GM21360 (cell line): ENCODE measurements at regions not wholly inside any gene's neighbourhood (a gene's known extent, or its start where the extent isn't known, plus 50 kb on each side); places are given as distances from the start of the nearest gene placed in this dataset.
"Not testable (repeated sequence)": the region's sequence is repeated elsewhere in the genome, so short reads cannot be mapped to it uniquely, and the experiment has no call there.

Experiments used
- ATAC-seq: cut with Tn5 transposase; IDR thresholded peaks from one replicate; pipeline ENCODE4 v1.9.1; 2021; ENCODE audit warnings: mild to moderate bottlenecking, moderate library complexity; ENCODE audit not compliant: unreplicated experiment

- ATAC-seq: no peak
Measured at GRCh38 chr3:139095803-139096466, 51.2 kb upstream of the PRR23C start.

DNA sequence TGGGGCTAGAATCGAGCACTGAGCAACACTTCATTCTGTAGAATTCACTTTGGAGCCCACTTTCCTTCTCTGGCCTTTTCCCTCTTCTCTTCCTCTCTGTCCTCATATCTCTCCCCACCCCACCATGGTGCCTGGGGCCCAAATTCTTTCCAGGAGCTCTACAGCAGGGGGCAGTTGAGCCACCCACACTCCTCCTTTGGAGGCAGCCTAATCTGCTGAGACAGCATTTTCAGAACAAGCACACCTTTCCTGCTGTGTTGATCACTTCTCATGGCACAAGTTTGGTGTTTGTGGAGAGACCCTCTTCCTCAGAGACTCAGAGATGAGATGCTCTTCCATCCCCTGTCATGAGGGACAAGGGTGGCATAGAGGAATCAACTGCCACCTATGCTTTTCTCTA is 52.0 kb upstream of the PRR23C start:
- ATAC-seq: no peak

- ATAC-seq: no peak
Measured at GRCh38 chr3:139098391-139098790, 53.7 kb upstream of the PRR23C start.

DNA sequence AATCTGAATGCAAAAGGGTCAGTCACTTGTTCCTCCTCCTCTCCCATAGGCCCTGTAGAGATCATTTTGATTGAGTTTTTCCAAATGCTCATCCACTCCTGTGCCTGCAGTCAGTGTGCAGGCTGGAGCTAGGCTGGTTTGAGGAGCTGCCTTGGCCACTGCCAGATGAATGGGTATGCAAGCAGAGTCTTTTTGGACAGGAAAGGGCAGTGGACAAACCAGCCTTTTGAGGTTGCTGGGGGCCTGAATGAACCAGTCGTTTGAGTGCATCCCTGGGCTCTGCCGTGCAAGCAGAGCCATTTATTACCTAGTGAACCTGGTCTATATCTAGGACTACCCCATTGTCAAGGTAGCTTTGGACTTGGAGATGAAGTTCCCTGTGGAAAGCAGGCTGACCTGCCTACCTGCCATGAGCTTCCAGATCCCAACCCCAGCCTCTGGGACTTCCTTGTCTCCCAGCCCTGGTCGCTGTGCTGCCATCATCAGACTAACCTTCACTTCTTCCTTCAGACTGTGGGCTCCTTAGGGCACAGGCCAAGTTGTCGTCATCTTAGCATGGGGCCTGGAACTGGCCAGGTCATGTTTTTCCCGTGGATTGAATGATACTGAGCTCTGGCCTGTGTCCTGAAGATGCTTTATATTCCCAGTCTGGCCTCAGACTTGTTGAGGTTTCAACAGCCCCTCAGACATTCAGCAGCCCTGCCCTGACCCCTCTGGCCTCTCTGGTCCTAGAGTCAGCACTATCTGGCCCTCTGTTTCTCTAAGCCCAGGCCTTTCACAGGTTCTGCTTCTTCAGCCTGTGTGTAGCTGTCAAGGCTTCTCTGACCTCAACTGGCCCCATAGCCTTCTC is 55.5 kb upstream of the PRR23C start:
- no peak for ATAC-seq

GRCh38 chr3:139100821-139101220 is 56.1 kb upstream of the PRR23C start:
- ATAC-seq: no peak

GRCh38 chr3:139101396-139101795 is 56.7 kb upstream of the PRR23C start:
- ATAC-seq: no peak

DNA sequence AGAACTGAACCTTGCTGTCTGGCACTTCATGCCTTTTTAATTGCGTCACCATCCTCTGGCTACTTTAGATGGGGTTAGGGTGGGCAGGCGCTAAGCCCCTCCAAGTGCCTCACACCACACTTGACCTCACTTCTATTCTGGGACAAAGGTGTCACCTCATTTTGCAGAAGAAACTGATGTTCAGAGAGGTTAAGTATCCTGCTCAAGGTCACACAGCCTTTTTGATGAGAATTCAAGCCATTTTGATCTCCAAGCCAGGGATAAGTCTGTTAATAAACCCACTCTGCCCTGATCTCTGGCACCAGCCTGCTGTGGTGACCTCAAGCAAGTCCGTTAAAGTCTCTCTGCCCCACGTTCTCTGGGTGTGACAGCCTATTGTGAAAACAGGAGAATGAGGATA is 58.8 kb upstream of the PRR23C start:
- no peak for ATAC-seq

DNA sequence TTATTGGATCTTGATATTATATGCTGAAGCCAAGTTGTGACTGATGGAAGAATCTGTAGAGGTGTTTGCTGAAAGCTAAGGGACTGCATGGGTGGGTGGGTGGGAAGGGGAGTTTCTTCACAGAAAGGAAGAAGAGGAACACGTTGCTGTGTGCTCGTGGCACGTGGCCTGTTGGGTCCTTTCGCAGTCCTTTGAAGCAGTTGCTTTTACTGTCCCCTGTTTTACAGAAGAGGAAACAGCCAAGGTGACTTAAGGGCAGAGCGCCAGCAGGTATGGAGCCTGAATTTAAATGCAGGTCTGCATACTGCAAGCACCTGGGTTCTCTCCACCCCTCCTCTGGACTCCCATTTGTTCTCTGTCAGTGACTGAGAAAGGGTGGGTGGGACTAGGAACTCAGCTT is 59.4 kb upstream of the PRR23C start:
- ATAC-seq: no peak

DNA sequence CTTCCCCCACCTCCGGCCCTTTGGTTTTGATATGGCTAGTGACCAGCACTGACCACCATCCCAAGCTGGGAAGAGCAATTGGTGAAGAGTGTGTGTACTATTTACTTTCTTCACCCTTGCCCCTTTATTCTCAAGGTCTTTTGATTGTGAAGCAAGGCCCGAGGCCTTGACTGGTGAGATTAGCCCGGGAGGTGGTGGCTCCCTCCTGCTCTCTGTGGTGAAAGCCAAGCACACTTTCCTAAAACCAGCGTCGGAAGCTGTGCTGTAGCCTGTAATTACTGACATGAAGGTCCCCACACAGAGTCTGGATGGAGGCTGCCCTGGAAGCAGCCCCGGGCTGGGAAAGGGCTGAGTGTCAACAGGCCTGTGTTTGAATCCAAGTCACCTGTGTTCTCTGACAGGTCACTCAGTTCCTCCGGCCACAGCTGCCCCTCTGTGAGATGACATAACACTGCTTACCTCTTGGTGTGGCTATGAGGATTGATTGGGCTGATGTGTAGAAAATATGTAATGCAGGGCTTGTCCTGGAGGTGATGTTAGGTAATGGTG is 60.5 kb upstream of the PRR23C start:
- no peak for ATAC-seq

DNA sequence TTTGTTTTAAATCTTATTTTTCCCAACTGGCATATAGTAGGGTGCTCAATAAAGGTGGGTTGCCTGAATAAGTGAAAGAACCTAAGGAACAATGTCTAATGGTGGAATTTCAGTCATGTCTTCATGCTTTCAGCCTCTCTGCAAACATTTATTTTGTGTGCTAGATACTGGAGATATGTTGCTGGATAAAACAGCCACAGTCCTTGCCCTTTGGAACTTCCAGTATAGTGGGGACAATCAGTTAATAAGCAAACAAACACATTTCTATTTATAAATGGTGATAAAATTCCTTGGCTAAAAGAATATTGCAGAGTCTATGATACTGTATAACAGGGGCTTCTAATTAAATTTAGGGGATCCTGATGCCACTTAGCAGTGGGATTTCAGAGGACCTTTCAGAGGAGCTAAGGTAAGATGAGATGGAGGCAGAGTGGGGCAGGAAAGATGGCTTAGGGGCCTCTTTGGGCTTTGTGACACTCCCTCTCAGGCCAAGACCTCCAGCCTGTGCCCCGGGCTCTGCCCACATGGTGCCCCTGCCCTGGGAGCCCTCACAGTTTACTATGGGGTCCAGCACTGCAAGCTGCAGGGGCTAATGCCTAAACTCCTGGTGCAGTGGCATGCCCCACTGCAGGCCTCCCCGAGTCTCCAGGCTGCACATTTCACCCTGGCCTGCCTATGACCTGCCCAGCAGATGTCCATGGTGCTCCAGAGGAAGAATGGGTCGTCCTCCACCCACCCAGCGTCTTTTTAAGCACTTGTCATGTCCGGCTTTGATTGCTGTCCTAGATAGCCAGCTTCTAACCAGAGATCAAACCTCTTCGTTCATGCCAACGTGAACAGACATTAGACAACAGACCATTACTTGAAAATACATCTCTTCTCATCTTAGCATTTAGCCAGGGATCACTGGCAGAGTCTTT is 61.6 kb upstream of the PRR23C start:
- no peak for ATAC-seq

GRCh38 chr3:139107424-139108252 is 62.9 kb upstream of the PRR23C start:
- ATAC-seq: no peak

DNA sequence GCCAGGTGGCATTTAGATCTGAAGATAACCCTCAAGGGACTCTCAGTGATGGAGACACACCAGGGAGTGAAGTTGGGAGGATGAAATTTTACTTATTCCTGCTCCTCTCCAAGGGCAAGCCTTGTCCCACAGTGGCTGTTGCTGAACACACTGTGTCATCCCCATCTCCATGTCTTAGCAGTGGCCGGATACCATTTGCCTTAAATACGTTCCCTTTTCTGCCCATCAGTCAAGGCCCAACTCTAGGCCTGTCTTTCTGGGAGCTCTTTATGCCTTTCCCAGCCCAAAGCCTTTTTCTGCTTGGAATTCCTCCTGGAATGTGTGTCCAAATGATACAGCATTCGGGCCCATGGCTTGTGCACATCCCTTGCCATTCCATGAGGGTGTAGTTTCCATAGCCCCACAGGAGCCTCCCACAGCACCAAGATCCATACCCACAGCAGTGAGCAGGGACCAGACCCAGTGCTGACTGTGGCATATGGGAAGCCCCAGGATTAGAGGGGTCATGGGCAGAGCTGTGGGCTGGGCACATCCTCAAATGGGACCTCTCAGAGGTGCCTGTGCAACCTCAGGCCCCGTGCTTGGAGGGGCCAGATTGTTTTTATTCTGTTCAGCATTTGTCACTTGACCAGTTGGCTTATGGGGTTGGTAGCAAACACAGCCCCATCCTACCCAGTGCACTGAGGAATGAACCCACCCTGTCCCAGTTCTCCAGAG is 63.7 kb upstream of the PRR23C start:
- no peak for ATAC-seq

GRCh38 chr3:139109271-139109670 is 64.6 kb upstream of the PRR23C start:
- ATAC-seq: no peak

- ATAC-seq: no peak
Measured at GRCh38 chr3:139110072-139110830, 65.6 kb upstream of the PRR23C start.

GRCh38 chr3:139110929-139111328 is 66.2 kb upstream of the PRR23C start:
- not testable (repeated sequence) for ATAC-seq

DNA sequence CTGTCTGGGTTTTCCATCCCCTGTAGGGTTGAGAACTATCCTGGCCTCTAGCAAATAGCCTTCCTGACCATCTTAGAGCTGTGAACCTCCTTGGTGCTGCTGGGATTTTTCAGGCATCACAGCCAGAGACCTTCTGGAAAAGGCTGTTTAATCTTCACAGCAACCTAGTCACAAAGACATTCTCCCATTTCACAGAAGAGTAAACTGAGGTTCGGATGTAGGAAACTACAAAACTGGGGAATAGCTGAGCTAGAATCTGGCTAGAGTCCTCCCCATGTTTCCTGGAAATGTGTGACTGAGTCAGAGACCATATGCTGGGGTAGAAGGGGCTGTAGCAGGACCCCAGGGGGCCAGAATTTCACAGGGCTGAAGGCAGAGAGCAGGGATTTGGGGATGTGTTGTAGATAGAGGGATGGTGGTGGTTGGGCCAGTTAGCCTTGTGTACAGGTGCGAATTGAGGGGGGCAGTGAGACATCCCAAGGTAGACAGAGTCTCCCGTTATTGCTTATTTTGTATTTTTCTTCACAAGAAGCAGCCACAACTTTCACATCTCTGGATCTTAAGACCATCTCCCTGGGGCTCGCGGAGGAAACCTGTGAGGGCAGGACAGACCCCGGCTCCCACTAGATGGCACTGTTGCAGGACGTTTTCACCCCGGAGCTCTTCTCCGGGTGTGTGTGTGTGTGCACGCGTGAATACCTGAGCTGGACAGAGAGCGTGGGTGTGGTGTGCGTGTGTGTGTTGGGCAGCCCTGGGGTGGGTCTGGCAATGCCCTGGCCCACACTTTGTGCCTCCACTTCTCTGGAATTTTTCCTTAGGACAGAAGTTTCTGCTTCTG is 66.9 kb upstream of the PRR23C start:
- ATAC-seq: peak; percentile 53

DNA sequence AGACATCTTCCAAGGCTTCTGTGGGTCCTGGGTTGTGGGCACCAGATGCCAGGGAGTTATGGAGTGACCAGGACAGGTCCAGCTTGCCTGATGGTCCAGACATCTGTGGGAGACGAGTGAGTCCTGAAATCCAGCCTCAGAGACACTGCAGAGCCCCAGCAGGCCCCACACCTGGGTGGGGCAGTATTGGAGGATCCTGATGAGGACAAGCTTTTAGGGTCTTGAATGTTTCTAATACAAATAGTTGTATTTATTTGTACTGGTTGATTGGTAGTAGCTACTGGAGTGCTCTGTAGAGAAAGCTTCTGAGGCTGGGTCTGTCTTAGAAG is 67.5 kb upstream of the PRR23C start:
- no peak for ATAC-seq
